Stimulated activated CD8-positive, alpha-beta memory T cell treated with anti-CD3 and anti-CD28 coated beads, Interleukin-12 subunit alpha, Interleukin-12 subunit beta, amount 100 ng/mL, for 24 hours (primary cell): ENCODE measurements at regions not wholly inside any gene's neighbourhood (a gene's known extent, or its start where the extent isn't known, plus 50 kb on each side); places are given as distances from the start of the nearest gene placed in this dataset.
"Not testable (repeated sequence)": the region's sequence is repeated elsewhere in the genome, so short reads cannot be mapped to it uniquely, and the experiment has no call there.

Experiments used
- DNase-seq: peaks from one replicate; pipeline ENCODE4 v3.0.0-alpha.2; 2020; ENCODE audit errors: extremely low read depth

GRCh38 chr16:85514295-85514597 lies 98.9 kb upstream of the GSE1 start:
- DNase-seq, result no peak

GRCh38 chr16:85514598-85515318 lies 98.4 kb upstream of the GSE1 start:
- DNase-seq, result no peak

- no peak for DNase-seq
Observed at GRCh38 chr16:85515319-85515745, 97.8 kb upstream of the GSE1 start.

GRCh38 chr16:85515830-85516397 lies 97.2 kb upstream of the GSE1 start:
- DNase-seq, result no peak

- no peak for DNase-seq
Observed at GRCh38 chr16:85517154-85517553, 96.0 kb upstream of the GSE1 start.

GRCh38 chr16:85517563-85518179 lies 95.5 kb upstream of the GSE1 start:
- no peak for DNase-seq

GRCh38 chr16:85518398-85519049 lies 94.6 kb upstream of the GSE1 start:
- DNase-seq, result no peak

- not testable (repeated sequence) for DNase-seq
Observed at GRCh38 chr16:85519050-85519440, 94.1 kb upstream of the GSE1 start.

GRCh38 chr16:85519540-85520231 lies 93.4 kb upstream of the GSE1 start:
- DNase-seq, result no peak

- no peak for DNase-seq
Observed at GRCh38 chr16:85520853-85521521, 92.1 kb upstream of the GSE1 start.

- no peak for DNase-seq
Observed at GRCh38 chr16:85521552-85522307, 91.4 kb upstream of the GSE1 start.

GRCh38 chr16:85522308-85522841 lies 90.7 kb upstream of the GSE1 start:
- DNase-seq, result no peak

- DNase-seq, result no peak
Observed at GRCh38 chr16:85522842-85523601, 90.1 kb upstream of the GSE1 start.

- no peak for DNase-seq
Observed at GRCh38 chr16:85523602-85524364, 89.3 kb upstream of the GSE1 start.

- DNase-seq, result no peak
Observed at GRCh38 chr16:85524365-85524629, 88.8 kb upstream of the GSE1 start.

- no peak for DNase-seq
Observed at GRCh38 chr16:85524630-85525419, 88.3 kb upstream of the GSE1 start.

- no peak for DNase-seq
Observed at GRCh38 chr16:85525420-85526184, 87.5 kb upstream of the GSE1 start.
